HFFc6 (cell line): ENCODE measurements at regions not wholly inside any gene's neighbourhood (a gene's known extent, or its start where the extent isn't known, plus 50 kb on each side); places are given as distances from the start of the nearest gene placed in this dataset.

Experiments
- DNase-seq: peaks from one replicate; pipeline ENCODE4 v3.0.0-alpha.2; 2018
- H3K27ac Mint-ChIP-seq: 2 replicates; pipeline ENCODE4 v1.8.0; 2020; ENCODE audit warnings: mild to moderate bottlenecking, mixed read lengths
- H3K27me3 Mint-ChIP-seq: 2 replicates; pipeline ENCODE4 v1.8.0; 2021; ENCODE audit warnings: mild to moderate bottlenecking, moderate library complexity, mixed read lengths; ENCODE audit not compliant: insufficient read depth
- H3K36me3 Mint-ChIP-seq: 2 replicates; pipeline ENCODE4 v1.8.0; 2021; ENCODE audit warnings: low read depth, mixed read lengths
- H3K4me1 Mint-ChIP-seq: 2 replicates; pipeline ENCODE4 v1.8.0; 2020; ENCODE audit warnings: low read depth, mixed read lengths
- H3K4me3 Mint-ChIP-seq: 2 replicates; pipeline ENCODE4 v1.8.0; 2020; ENCODE audit warnings: mild to moderate bottlenecking, moderate library complexity, mixed read lengths
- H3K9me3 Mint-ChIP-seq: 2 replicates; pipeline ENCODE4 v1.8.0; 2020; ENCODE audit warnings: mild to moderate bottlenecking, mixed read lengths
- CTCF ChIP-seq: fragments of 200-600 bp; sonication (generic); IDR thresholded peaks from 2 replicates; pipeline ENCODE4 v1.5.0; 2021; ENCODE audit warnings: antibody characterized with exemption, mild to moderate bottlenecking

GRCh38 chr11:11137339-11137738 is 215.7 kb downstream of the CSNK2A3 start:
- no peak for DNase-seq
- H3K4me1 Mint-ChIP-seq, result no peaks in the 10 kb centered on the region
- no peak overlapping the region for H3K27ac Mint-ChIP-seq
- no peak overlapping the region for H3K4me3 Mint-ChIP-seq
- peaks cover 13% of the 10 kb centered on the region; the same call in 1 of the 2 replicates for H3K27me3 Mint-ChIP-seq
- no peaks in the 10 kb centered on the region for H3K36me3 Mint-ChIP-seq
- TF ChIP-seq CTCF, result no peak
- no peaks in the 10 kb centered on the region for H3K9me3 Mint-ChIP-seq

- Mint-ChIP-seq H3K36me3 (no peaks in the 10 kb centered on the region), H3K27me3 (peaks cover 13% of the 10 kb centered on the region; the same call in 1 of the 2 replicates), H3K4me3 (no peak overlapping the region), H3K9me3 (no peaks in the 10 kb centered on the region), H3K4me1 (no peaks in the 10 kb centered on the region), H3K27ac (no peak overlapping the region)
- no peak for TF ChIP-seq CTCF
- no peak for DNase-seq
Measured at GRCh38 chr11:11135820-11136476, 217.1 kb downstream of the CSNK2A3 start.

GRCh38 chr11:11129118-11129517 is 223.9 kb downstream of the CSNK2A3 start:
- H3K36me3 Mint-ChIP-seq, result no peaks in the 10 kb centered on the region
- peaks cover 4% of the 10 kb centered on the region; the same call in 1 of the 2 replicates for H3K9me3 Mint-ChIP-seq
- H3K27ac Mint-ChIP-seq, result no peak overlapping the region
- no peaks in the 10 kb centered on the region for H3K4me1 Mint-ChIP-seq
- no peak for DNase-seq
- no peak for TF ChIP-seq CTCF
- H3K4me3 Mint-ChIP-seq, result no peak overlapping the region
- H3K27me3 Mint-ChIP-seq, result peaks cover 2% of the 10 kb centered on the region

GRCh38 chr11:11125618-11126017 is 227.4 kb downstream of the CSNK2A3 start:
- no peaks in the 10 kb centered on the region for H3K36me3 Mint-ChIP-seq

GRCh38 chr11:11122749-11123148 is 230.3 kb downstream of the CSNK2A3 start:
- Mint-ChIP-seq H3K4me1 (no peaks in the 10 kb centered on the region), H3K4me3 (no peak overlapping the region), H3K27me3 (peaks cover 10% of the 10 kb centered on the region), H3K9me3 (no peaks in the 10 kb centered on the region), H3K27ac (no peak overlapping the region), H3K36me3 (no peaks in the 10 kb centered on the region)
- no peak for DNase-seq
- TF ChIP-seq CTCF, result no peak

More at GRCh38 chr11:11125618-11126017, 227.4 kb downstream of the CSNK2A3 start:
- no peak overlapping the region for H3K27ac Mint-ChIP-seq
- peaks cover 9% of the 10 kb centered on the region for H3K27me3 Mint-ChIP-seq
- H3K9me3 Mint-ChIP-seq, result peaks cover 4% of the 10 kb centered on the region; the same call in 1 of the 2 replicates
- TF ChIP-seq CTCF, result no peak
- no peak for DNase-seq
- H3K4me3 Mint-ChIP-seq, result no peak overlapping the region
- no peaks in the 10 kb centered on the region for H3K4me1 Mint-ChIP-seq
